Lung microvascular endothelial cell (primary cell): ENCODE measurements at regions not wholly inside any gene's neighbourhood (a gene's known extent, or its start where the extent isn't known, plus 50 kb on each side); places are given as distances from the start of the nearest gene placed in this dataset.
"Not testable (repeated sequence)": the region's sequence is repeated elsewhere in the genome, so short reads cannot be mapped to it uniquely, and the experiment has no call there.

ENCODE experiments used
- DNase-seq, 2 donors: peaks; one replicate each; pipeline versions ENCODE4 v3.0.0 to v3.0.0-alpha.2; 2010; ENCODE audit warnings: low read depth in 2 of 2

GRCh38 chr5:153939101-153939500, 99.6 kb downstream of the FAM114A2 start:
- DNase-seq: no peak

- DNase-seq: no peak
Measured at GRCh38 chr5:153938191-153938842, 100.4 kb downstream of the FAM114A2 start.

- DNase-seq: no peak
Measured at GRCh38 chr5:153937661-153938060, 101.0 kb downstream of the FAM114A2 start.

GRCh38 chr5:153935151-153935550, 103.6 kb downstream of the FAM114A2 start:
- DNase-seq: not testable (repeated sequence)

- DNase-seq: no peak
Measured at GRCh38 chr5:153926201-153926600, 112.5 kb downstream of the FAM114A2 start.

- DNase-seq: no peak
Measured at GRCh38 chr5:153919161-153919560, 119.5 kb downstream of the FAM114A2 start.

GRCh38 chr5:153907170-153907775, 131.4 kb downstream of the FAM114A2 start:
- DNase-seq: no peak

GRCh38 chr5:153905219-153905618, 133.5 kb downstream of the FAM114A2 start:
- peak in 1 of 2 donors; percentile 25 for DNase-seq

GRCh38 chr5:153903321-153903720, 135.4 kb downstream of the FAM114A2 start:
- no peak for DNase-seq

- no peak for DNase-seq
Measured at GRCh38 chr5:153902016-153902415, 136.7 kb downstream of the FAM114A2 start.

- DNase-seq: no peak
Measured at GRCh38 chr5:153901449-153901848, 137.3 kb downstream of the FAM114A2 start.

- DNase-seq: no peak
Measured at GRCh38 chr5:153900703-153901395, 137.9 kb downstream of the FAM114A2 start.

- no peak for DNase-seq
Measured at GRCh38 chr5:153899746-153900145, 139.0 kb downstream of the FAM114A2 start.

GRCh38 chr5:153896701-153897100, 142.0 kb downstream of the FAM114A2 start:
- DNase-seq: peak in 1 of 2 donors; percentile 2

- DNase-seq: peak in 1 of 2 donors; percentile 38
Measured at GRCh38 chr5:153896117-153896516, 142.6 kb downstream of the FAM114A2 start.

GRCh38 chr5:153895266-153895665, 143.4 kb downstream of the FAM114A2 start:
- no peak for DNase-seq

- DNase-seq: no peak
Measured at GRCh38 chr5:153893817-153894216, 144.9 kb downstream of the FAM114A2 start.

GRCh38 chr5:153891394-153891793, 147.3 kb downstream of the FAM114A2 start:
- DNase-seq: no peak

GRCh38 chr5:153888781-153889180, 149.9 kb downstream of the FAM114A2 start:
- peak in 1 of 2 donors; percentile 5 for DNase-seq

GRCh38 chr5:153885141-153885540, 153.6 kb downstream of the FAM114A2 start:
- no peak for DNase-seq

GRCh38 chr5:153884612-153884957, 154.1 kb downstream of the FAM114A2 start:
- DNase-seq: no peak

- no peak for DNase-seq
Measured at GRCh38 chr5:153883854-153884611, 154.7 kb downstream of the FAM114A2 start.
